ENCODE measurements at regions not wholly inside any gene's neighbourhood (a gene's known extent, or its start where the extent isn't known, plus 50 kb on each side); places are given as distances from the start of the nearest gene placed in this dataset.
A peak's percentile ranks its signal among the peaks of the same experiment; 100 is the strongest.

GRCh38 chr16:73129455-73129854, 81.5 kb upstream of the ZFHX3 start:
- no peak overlapping the region for H4K8ac ChIP-seq (ENCODE audit: low read depth, low read length)
- H3K36me3 ChIP-seq (ENCODE audit: control insufficient read depth in 1 of 2, insufficient read depth in 2 of 2, low read length in 2 of 2) = no peaks in the 10 kb centered on the region
- no peak overlapping the region for H2BK12ac ChIP-seq (ENCODE audit: low read length)
- H3K4me2 ChIP-seq (ENCODE audit: low read length) = no peak overlapping the region
- DNase-seq = no peak
- no peak overlapping the region for H3K23ac ChIP-seq (ENCODE audit: low read length)
- no peak overlapping the region for H2AK5ac ChIP-seq (ENCODE audit: low read length)
- no peak overlapping the region for H4K91ac ChIP-seq (ENCODE audit: low read depth, low read length)
- no peak overlapping the region for H3K18ac ChIP-seq (ENCODE audit: low read length)
- H3K27me3 ChIP-seq (ENCODE audit: insufficient read depth, low read length) = no peaks in the 10 kb centered on the region
- no peak overlapping the region for H2AFZ ChIP-seq (ENCODE audit: insufficient read depth, low read length, poor library complexity)
- H3K14ac ChIP-seq (ENCODE audit: low read length) = no peak overlapping the region
- H3K4me3 ChIP-seq (ENCODE audit: low read depth, low read length) = no peak overlapping the region
- H3K9ac ChIP-seq (ENCODE audit: low read length) = peak overlapping the region; percentile 14
- H3K9me3 ChIP-seq (ENCODE audit: insufficient read depth, low read depth, low read length) = peaks cover 2% of the 10 kb centered on the region
- H3K4me1 ChIP-seq (ENCODE audit: control insufficient read depth in 1 of 2, insufficient read depth in 2 of 2, low read length in 2 of 2) = peaks cover 0 to 11% of the 10 kb centered on the region in 2 experiments
- H2BK5ac ChIP-seq (ENCODE audit: low read depth, low read length, poor library complexity) = no peak overlapping the region
- no CpG with 5 or more reads among the region's 13 CpGs for WGBS (ENCODE audit: extremely low coverage, insufficient coverage, insufficient read length)
- H3K79me1 ChIP-seq (ENCODE audit: low read length) = no peaks in the 10 kb centered on the region
- no peaks in the 10 kb centered on the region for H3K79me2 ChIP-seq (ENCODE audit: control insufficient read depth, insufficient read depth, low read length, poor library complexity)
- no peak overlapping the region for H2BK120ac ChIP-seq (ENCODE audit: insufficient read depth, low read length, poor library complexity)
- no peak overlapping the region for H4K12ac ChIP-seq (ENCODE audit: low read depth, low read length)
- no peak overlapping the region for H3K27ac ChIP-seq (ENCODE audit: low read depth, low read length)
- no peak overlapping the region for H3K4ac ChIP-seq (ENCODE audit: low read depth, low read length)

- Histone ChIP-seq H3K9me3 (ENCODE audit: insufficient read depth, low read depth, low read length) (peaks cover 2% of the 10 kb centered on the region), H3K14ac (ENCODE audit: low read length) (no peak overlapping the region), H3K4me1 (ENCODE audit: control insufficient read depth in 1 of 2, insufficient read depth in 2 of 2, low read length in 2 of 2) (peaks cover 0 to 10% of the 10 kb centered on the region in 2 experiments), H3K36me3 (ENCODE audit: control insufficient read depth in 1 of 2, insufficient read depth in 2 of 2, low read length in 2 of 2) (no peaks in the 10 kb centered on the region), H3K23ac (ENCODE audit: low read length) (no peak overlapping the region), H3K27ac (ENCODE audit: low read depth, low read length) (no peak overlapping the region), H2BK5ac (ENCODE audit: low read depth, low read length, poor library complexity) (no peak overlapping the region), H4K12ac (ENCODE audit: low read depth, low read length) (no peak overlapping the region), H3K18ac (ENCODE audit: low read length) (no peak overlapping the region), H3K4me3 (ENCODE audit: low read depth, low read length) (no peak overlapping the region), H3K4me2 (ENCODE audit: low read length) (no peak overlapping the region), H2AK5ac (ENCODE audit: low read length) (no peak overlapping the region), H3K4ac (ENCODE audit: low read depth, low read length) (no peak overlapping the region), H2BK120ac (ENCODE audit: insufficient read depth, low read length, poor library complexity) (no peak overlapping the region), H4K91ac (ENCODE audit: low read depth, low read length) (no peak overlapping the region), H3K79me2 (ENCODE audit: control insufficient read depth, insufficient read depth, low read length, poor library complexity) (no peaks in the 10 kb centered on the region), H2BK12ac (ENCODE audit: low read length) (no peak overlapping the region), H4K8ac (ENCODE audit: low read depth, low read length) (no peak overlapping the region), H2AFZ (ENCODE audit: insufficient read depth, low read length, poor library complexity) (no peak overlapping the region), H3K9ac (ENCODE audit: low read length) (no peak overlapping the region), H3K79me1 (ENCODE audit: low read length) (peaks cover 2% of the 10 kb centered on the region), H3K27me3 (ENCODE audit: insufficient read depth, low read length) (no peaks in the 10 kb centered on the region)
- peak; percentile 24 to 65 for DNase-seq
- WGBS (ENCODE audit: extremely low coverage, insufficient coverage, insufficient read length) = no CpG with 5 or more reads among the region's 6 CpGs
Observed at GRCh38 chr16:73126525-73126853, 78.6 kb upstream of the ZFHX3 start.

GRCh38 chr16:73125850-73126524, 78.1 kb upstream of the ZFHX3 start:
- H3K27me3 ChIP-seq (ENCODE audit: insufficient read depth, low read length) = no peaks in the 10 kb centered on the region
- no peak overlapping the region for H4K12ac ChIP-seq (ENCODE audit: low read depth, low read length)
- no peak overlapping the region for H3K18ac ChIP-seq (ENCODE audit: low read length)
- no peak overlapping the region for H2BK5ac ChIP-seq (ENCODE audit: low read depth, low read length, poor library complexity)
- H3K14ac ChIP-seq (ENCODE audit: low read length) = no peak overlapping the region
- H3K4ac ChIP-seq (ENCODE audit: low read depth, low read length) = no peak overlapping the region
- H3K79me2 ChIP-seq (ENCODE audit: control insufficient read depth, insufficient read depth, low read length, poor library complexity) = no peaks in the 10 kb centered on the region
- no peak overlapping the region for H2BK120ac ChIP-seq (ENCODE audit: insufficient read depth, low read length, poor library complexity)
- H3K23ac ChIP-seq (ENCODE audit: low read length) = no peak overlapping the region
- H2BK12ac ChIP-seq (ENCODE audit: low read length) = no peak overlapping the region
- no CpG with 5 or more reads among the region's 7 CpGs for WGBS (ENCODE audit: extremely low coverage, insufficient coverage, insufficient read length)
- no peak overlapping the region for H4K91ac ChIP-seq (ENCODE audit: low read depth, low read length)
- H2AK5ac ChIP-seq (ENCODE audit: low read length) = no peak overlapping the region
- peak in 1 of 2 donors; percentile 23 for DNase-seq
- peaks cover 2% of the 10 kb centered on the region for H3K9me3 ChIP-seq (ENCODE audit: insufficient read depth, low read depth, low read length)
- H3K4me3 ChIP-seq (ENCODE audit: low read depth, low read length) = no peak overlapping the region
- H2AFZ ChIP-seq (ENCODE audit: insufficient read depth, low read length, poor library complexity) = no peak overlapping the region
- no peak overlapping the region for H3K27ac ChIP-seq (ENCODE audit: low read depth, low read length)
- H3K9ac ChIP-seq (ENCODE audit: low read length) = no peak overlapping the region
- H3K79me1 ChIP-seq (ENCODE audit: low read length) = peaks cover 2% of the 10 kb centered on the region
- no peaks in the 10 kb centered on the region for H3K36me3 ChIP-seq (ENCODE audit: control insufficient read depth in 1 of 2, insufficient read depth in 2 of 2, low read length in 2 of 2)
- no peak overlapping the region for H4K8ac ChIP-seq (ENCODE audit: low read depth, low read length)
- H3K4me2 ChIP-seq (ENCODE audit: low read length) = no peak overlapping the region
- H3K4me1 ChIP-seq (ENCODE audit: control insufficient read depth in 1 of 2, insufficient read depth in 2 of 2, low read length in 2 of 2) = peaks cover 0 to 8% of the 10 kb centered on the region in 2 experiments

GRCh38 chr16:73124665-73125375, 76.9 kb upstream of the ZFHX3 start:
- Histone ChIP-seq H2AFZ (ENCODE audit: insufficient read depth, low read length, poor library complexity) (no peak overlapping the region), H3K27me3 (ENCODE audit: insufficient read depth, low read length) (no peaks in the 10 kb centered on the region), H3K4ac (ENCODE audit: low read depth, low read length) (no peak overlapping the region), H3K4me2 (ENCODE audit: low read length) (no peak overlapping the region), H3K79me1 (ENCODE audit: low read length) (peaks cover 2% of the 10 kb centered on the region), H2AK5ac (ENCODE audit: low read length) (no peak overlapping the region), H3K4me1 (ENCODE audit: control insufficient read depth in 1 of 2, insufficient read depth in 2 of 2, low read length in 2 of 2) (peaks cover 0 to 8% of the 10 kb centered on the region in 2 experiments), H3K9ac (ENCODE audit: low read length) (no peak overlapping the region), H4K91ac (ENCODE audit: low read depth, low read length) (no peak overlapping the region), H4K8ac (ENCODE audit: low read depth, low read length) (no peak overlapping the region), H3K9me3 (ENCODE audit: insufficient read depth, low read depth, low read length) (peaks cover 2% of the 10 kb centered on the region), H3K36me3 (ENCODE audit: control insufficient read depth in 1 of 2, insufficient read depth in 2 of 2, low read length in 2 of 2) (no peaks in the 10 kb centered on the region), H3K23ac (ENCODE audit: low read length) (no peak overlapping the region), H2BK120ac (ENCODE audit: insufficient read depth, low read length, poor library complexity) (no peak overlapping the region), H3K27ac (ENCODE audit: low read depth, low read length) (no peak overlapping the region), H3K14ac (ENCODE audit: low read length) (no peak overlapping the region), H3K18ac (ENCODE audit: low read length) (no peak overlapping the region), H2BK5ac (ENCODE audit: low read depth, low read length, poor library complexity) (no peak overlapping the region), H3K4me3 (ENCODE audit: low read depth, low read length) (no peak overlapping the region), H3K79me2 (ENCODE audit: control insufficient read depth, insufficient read depth, low read length, poor library complexity) (no peaks in the 10 kb centered on the region), H4K12ac (ENCODE audit: low read depth, low read length) (no peak overlapping the region), H2BK12ac (ENCODE audit: low read length) (no peak overlapping the region)
- no peak for DNase-seq
- WGBS (ENCODE audit: extremely low coverage, insufficient coverage, insufficient read length) = no CpG with 5 or more reads among the region's 4 CpGs
